Mesenchymal stem cell (in vitro differentiated cells and primary cell): ENCODE measurements at regions not wholly inside any gene's neighbourhood (a gene's known extent, or its start where the extent isn't known, plus 50 kb on each side); places are given as distances from the start of the nearest gene placed in this dataset.

Source experiments
- DNase-seq: peaks from one replicate; pipeline ENCODE4 v3.0.0-alpha.2; 2013
- H2AFZ ChIP-seq: one replicate; pipeline ENCODE4 v1.6.1; 2013; ENCODE audit warnings: low read depth, mild to moderate bottlenecking, control low read depth, inconsistent platforms, low read length, moderate library complexity
- H2AK5ac ChIP-seq: 2 replicates; pipeline ENCODE4 v1.6.1; 2013; ENCODE audit warnings: low read length, moderate library complexity, mild to moderate bottlenecking, inconsistent platforms; ENCODE audit not compliant: severe bottlenecking
- H2BK120ac ChIP-seq: one replicate; pipeline ENCODE4 v1.6.1; 2013; ENCODE audit warnings: low read depth, mild to moderate bottlenecking, inconsistent platforms, low read length, moderate library complexity
- H2BK12ac ChIP-seq, 2 experiments: one replicate each; pipeline ENCODE4 v1.6.1; 2013; ENCODE audit warnings: inconsistent platforms in 2 of 2, low read length in 2 of 2, mild to moderate bottlenecking in 2 of 2, moderate library complexity in 2 of 2, control low read depth in 1 of 2
- H2BK15ac ChIP-seq: one replicate; pipeline ENCODE4 v1.6.1; 2013; ENCODE audit warnings: mild to moderate bottlenecking, low read depth, inconsistent platforms; ENCODE audit not compliant: poor library complexity, severe bottlenecking
- H2BK5ac ChIP-seq: 2 replicates; pipeline ENCODE4 v1.6.1; 2013; ENCODE audit warnings: low read depth, mild to moderate bottlenecking, low read length, control low read depth, inconsistent platforms; ENCODE audit not compliant: poor library complexity, severe bottlenecking
- H3K14ac ChIP-seq, 2 experiments: one replicate each; pipeline ENCODE4 v1.6.1; 2013; ENCODE audit warnings: inconsistent platforms in 2 of 2, low read length in 2 of 2, control low read depth in 1 of 2, mild to moderate bottlenecking in 1 of 2, moderate library complexity in 1 of 2
- H3K18ac ChIP-seq, 2 experiments: one replicate each; pipeline ENCODE4 v1.6.1; 2013; ENCODE audit warnings: inconsistent platforms in 2 of 2, low read length in 2 of 2, control low read depth in 1 of 2, low read depth in 1 of 2, mild to moderate bottlenecking in 1 of 2
- H3K23ac ChIP-seq, 2 experiments: one replicate each; pipeline ENCODE4 v1.6.1; 2013; ENCODE audit warnings: inconsistent platforms in 2 of 2, low read length in 2 of 2, mild to moderate bottlenecking in 2 of 2, moderate library complexity in 2 of 2, control low read depth in 1 of 2
- H3K27ac ChIP-seq: 2 replicates; pipeline ENCODE4 v1.5.1; 2013; ENCODE audit warnings: mild to moderate bottlenecking, moderate library complexity, low read length, control low read depth, inconsistent platforms; ENCODE audit not compliant: poor library complexity, severe bottlenecking
- H3K27me3 ChIP-seq, 2 experiments: 2 replicates each; pipeline versions ENCODE4 v1.6.1 to v1.7.0; 2013; ENCODE audit warnings: low read length in 2 of 2, mild to moderate bottlenecking in 2 of 2, moderate library complexity in 2 of 2, control low read depth in 1 of 2, inconsistent platforms in 1 of 2; ENCODE audit not compliant: control insufficient read depth in 1 of 2, insufficient read depth in 1 of 2
- H3K36me3 ChIP-seq, 2 experiments: 2 replicates each; pipeline versions ENCODE4 v1.6.1 to v1.7.0; 2013; ENCODE audit warnings: low read length in 2 of 2, control low read depth in 1 of 2, inconsistent platforms in 1 of 2, low read depth in 1 of 2, mild to moderate bottlenecking in 1 of 2; ENCODE audit not compliant: insufficient read depth in 2 of 2, control insufficient read depth in 1 of 2
- H3K4ac ChIP-seq, 2 experiments: one replicate each; pipeline ENCODE4 v1.6.1; 2013; ENCODE audit warnings: inconsistent platforms in 2 of 2, low read length in 2 of 2, mild to moderate bottlenecking in 2 of 2, moderate library complexity in 2 of 2, control low read depth in 1 of 2, low read depth in 1 of 2
- H3K4me1 ChIP-seq: 2 replicates; pipeline ENCODE4 v1.6.1; 2013; ENCODE audit warnings: low read depth, low read length, control low read depth; ENCODE audit not compliant: control insufficient read depth, insufficient read depth
- H3K4me2 ChIP-seq: 2 replicates; pipeline ENCODE4 v1.6.1; 2013; ENCODE audit warnings: low read length, mild to moderate bottlenecking, inconsistent platforms; ENCODE audit not compliant: poor library complexity, severe bottlenecking
- H3K4me3 ChIP-seq, 2 experiments: 2 replicates each; pipeline versions ENCODE4 v1.5.1 to v1.7.0; 2013; ENCODE audit warnings: low read length in 2 of 2, mild to moderate bottlenecking in 2 of 2, control low read depth in 1 of 2, low read depth in 1 of 2; ENCODE audit not compliant: insufficient read depth in 1 of 2
- H3K79me1 ChIP-seq: replicated peaks from 2 replicates; pipeline ENCODE4 v1.6.1; 2013; ENCODE audit warnings: mild to moderate bottlenecking, control low read depth, low read length, inconsistent platforms; ENCODE audit not compliant: poor library complexity, severe bottlenecking
- H3K9ac ChIP-seq: 2 replicates; pipeline ENCODE4 v1.7.0; 2013; ENCODE audit warnings: mild to moderate bottlenecking, low read length, moderate library complexity
- H3K9me3 ChIP-seq: 2 replicates; pipeline ENCODE4 v1.7.0; 2013; ENCODE audit warnings: mild to moderate bottlenecking, low read length; ENCODE audit not compliant: control insufficient read depth
- H4K8ac ChIP-seq: one replicate; pipeline ENCODE4 v1.6.1; 2013; ENCODE audit warnings: inconsistent platforms, mild to moderate bottlenecking, low read length, moderate library complexity
- H4K91ac ChIP-seq: one replicate; pipeline ENCODE4 v1.6.1; 2013; ENCODE audit warnings: mild to moderate bottlenecking, low read length, inconsistent platforms
- WGBS: methylation state at CpG from one replicate; pipeline ENCODE4 v1.1.7; 2013; ENCODE audit warnings: mixed read lengths; 5-methylcytosine and 5-hydroxymethylcytosine counted together

DNA sequence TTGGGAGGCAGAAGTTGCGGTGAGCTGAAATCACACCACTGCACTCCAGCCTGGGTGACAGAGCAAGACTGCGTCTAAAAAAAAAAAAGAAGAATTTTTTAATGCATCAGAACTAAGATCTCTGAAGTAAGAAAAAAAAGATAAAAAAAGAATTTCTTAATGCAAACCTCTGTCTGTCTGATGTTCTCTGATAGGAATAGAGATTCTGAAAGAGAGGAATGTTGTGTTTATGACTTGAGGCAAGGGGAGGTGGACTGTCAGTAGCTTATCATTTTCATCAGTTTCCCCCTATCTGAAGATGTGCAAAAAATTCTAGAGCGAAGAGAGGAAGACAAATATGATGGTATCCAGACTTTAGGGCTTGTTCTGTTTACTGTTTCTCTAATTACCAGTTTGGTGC is 121.5 kb downstream of the SEC23IP start:
- H3K79me1 ChIP-seq = no peaks in the 10 kb centered on the region
- no peak overlapping the region for H2BK15ac ChIP-seq
- H4K91ac ChIP-seq = no peak overlapping the region
- H4K8ac ChIP-seq = no peak overlapping the region
- H2BK5ac ChIP-seq = no peak overlapping the region
- no peaks in the 10 kb centered on the region for H3K36me3 ChIP-seq
- H3K27ac ChIP-seq = no peak overlapping the region
- 100% methylated on average over 1 of the region's 3 CpGs for WGBS
- H3K4me2 ChIP-seq = no peak overlapping the region
- H3K4me1 ChIP-seq = no peaks in the 10 kb centered on the region
- no peaks in the 10 kb centered on the region for H3K9me3 ChIP-seq
- no peak overlapping the region for H3K23ac ChIP-seq
- H3K4me3 ChIP-seq = no peak overlapping the region
- no peak overlapping the region for H2BK12ac ChIP-seq
- no peak overlapping the region for H3K14ac ChIP-seq
- H2BK120ac ChIP-seq = no peak overlapping the region
- peaks cover 0 to 3% of the 10 kb centered on the region in 2 experiments for H3K27me3 ChIP-seq
- H3K4ac ChIP-seq = no peak overlapping the region
- no peak for DNase-seq
- no peak overlapping the region for H2AK5ac ChIP-seq
- H3K9ac ChIP-seq = no peak overlapping the region
- no peak overlapping the region for H3K18ac ChIP-seq
- H2AFZ ChIP-seq = no peak overlapping the region

DNA sequence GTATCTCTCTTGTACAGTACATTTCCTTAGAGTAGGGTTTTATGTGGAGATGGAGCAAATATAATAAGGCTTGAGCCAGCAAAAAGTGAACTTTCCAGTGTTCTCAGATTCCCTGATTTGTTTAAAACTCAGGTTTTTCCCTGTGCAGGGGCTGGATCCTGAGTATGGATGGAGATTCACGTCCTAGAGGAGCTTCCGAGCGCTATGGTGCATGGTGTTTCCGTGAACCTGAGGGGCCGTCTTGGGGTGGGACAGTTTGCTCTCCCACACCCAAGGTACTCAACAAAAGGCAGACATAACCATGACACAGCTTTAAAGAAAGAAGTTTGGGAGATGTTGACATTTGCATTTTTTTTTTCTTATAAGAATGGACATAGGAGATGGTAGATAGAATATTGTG is 122.5 kb downstream of the SEC23IP start:
- WGBS = 81% methylated on average over 4 of the region's 5 CpGs
- Histone ChIP-seq H3K4me3 (no peak overlapping the region), H3K9ac (no peak overlapping the region), H3K4ac (no peak overlapping the region), H4K91ac (no peak overlapping the region), H2BK12ac (no peak overlapping the region), H3K4me1 (no peaks in the 10 kb centered on the region), H3K9me3 (no peaks in the 10 kb centered on the region), H3K4me2 (no peak overlapping the region), H2BK15ac (no peak overlapping the region), H4K8ac (no peak overlapping the region), H3K27me3 (peaks cover 0 to 3% of the 10 kb centered on the region in 2 experiments), H2AFZ (no peak overlapping the region), H2BK120ac (no peak overlapping the region), H2BK5ac (no peak overlapping the region), H3K79me1 (no peaks in the 10 kb centered on the region), H3K14ac (no peak overlapping the region), H3K36me3 (no peaks in the 10 kb centered on the region), H3K27ac (no peak overlapping the region), H2AK5ac (no peak overlapping the region), H3K23ac (no peak overlapping the region), H3K18ac (no peak overlapping the region)
- no peak for DNase-seq

DNA sequence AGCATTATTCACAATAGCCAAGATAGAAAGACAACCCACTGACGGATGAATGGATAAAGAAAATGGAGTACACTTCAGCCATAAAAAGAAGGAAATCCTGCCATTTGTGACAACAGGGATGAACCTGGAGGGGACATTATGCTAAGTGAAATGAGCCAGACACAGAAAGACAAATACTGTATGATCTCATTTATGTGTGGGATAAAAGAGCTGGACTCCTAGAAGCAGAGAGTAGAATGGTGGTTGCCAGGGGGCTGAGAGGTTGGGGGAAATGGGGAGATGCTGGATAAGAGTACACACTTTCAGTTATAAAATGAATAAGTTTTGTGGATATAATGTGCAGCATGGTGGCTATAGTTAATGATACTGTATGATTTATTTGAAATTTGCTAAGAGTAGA is 124.4 kb downstream of the SEC23IP start:
- no peak overlapping the region for H3K23ac ChIP-seq
- H3K4ac ChIP-seq = no peak overlapping the region
- no peak overlapping the region for H3K27ac ChIP-seq
- no peak overlapping the region for H2BK15ac ChIP-seq
- H3K79me1 ChIP-seq = no peaks in the 10 kb centered on the region
- no peak overlapping the region for H2BK12ac ChIP-seq
- no peak overlapping the region for H2AFZ ChIP-seq
- DNase-seq = no peak
- H3K14ac ChIP-seq = no peak overlapping the region
- H4K8ac ChIP-seq = no peak overlapping the region
- no peak overlapping the region for H3K18ac ChIP-seq
- H4K91ac ChIP-seq = no peak overlapping the region
- H3K4me2 ChIP-seq = no peak overlapping the region
- H2BK5ac ChIP-seq = no peak overlapping the region
- H3K36me3 ChIP-seq = no peaks in the 10 kb centered on the region
- H3K4me1 ChIP-seq = no peaks in the 10 kb centered on the region
- WGBS = 93% methylated on average over 1 of the region's 1 CpG
- no peaks in the 10 kb centered on the region for H3K9me3 ChIP-seq
- no peak overlapping the region for H3K4me3 ChIP-seq
- no peak overlapping the region for H2AK5ac ChIP-seq
- no peaks in the 10 kb centered on the region for H3K27me3 ChIP-seq
- H2BK120ac ChIP-seq = no peak overlapping the region
- H3K9ac ChIP-seq = no peak overlapping the region

DNA sequence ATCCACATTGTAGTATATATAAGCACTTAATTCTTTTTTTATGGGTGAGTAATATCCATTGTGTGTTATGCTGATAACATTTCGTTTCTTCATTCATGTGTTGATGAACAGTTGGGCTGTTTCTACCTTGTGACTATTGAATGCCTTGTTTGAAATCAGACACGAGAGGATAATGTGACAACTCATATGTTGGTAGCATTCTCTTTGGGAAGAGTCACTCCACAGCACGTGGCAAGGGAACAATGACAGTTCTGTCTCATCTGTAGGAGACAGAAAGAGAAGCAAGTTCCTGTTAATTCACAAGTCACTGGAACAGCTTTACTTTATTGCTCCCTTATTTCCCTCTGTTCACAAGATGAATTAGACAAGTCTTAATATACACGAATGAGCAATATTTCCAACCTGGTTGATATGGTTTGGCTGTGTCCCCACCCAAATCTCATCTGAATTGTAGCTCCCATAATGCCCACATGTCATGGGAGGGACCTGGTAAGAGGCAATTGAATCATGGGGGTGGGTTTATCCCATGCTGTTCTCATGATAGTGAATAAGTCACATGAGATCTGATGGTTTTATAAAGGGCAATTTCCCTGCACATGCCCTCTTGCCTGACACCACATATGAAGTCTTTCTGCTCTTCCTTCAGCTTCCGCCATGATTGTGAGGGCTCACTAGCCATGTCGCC is 125.3 kb downstream of the SEC23IP start:
- Histone ChIP-seq H3K4me1 (no peaks in the 10 kb centered on the region), H3K79me1 (no peaks in the 10 kb centered on the region), H3K18ac (no peak overlapping the region), H3K9ac (no peak overlapping the region), H3K4me3 (no peak overlapping the region), H3K14ac (no peak overlapping the region), H3K36me3 (no peaks in the 10 kb centered on the region), H4K91ac (no peak overlapping the region), H3K9me3 (no peaks in the 10 kb centered on the region), H2AK5ac (no peak overlapping the region), H3K4me2 (no peak overlapping the region), H3K27me3 (no peaks in the 10 kb centered on the region), H2BK15ac (no peak overlapping the region), H2BK5ac (no peak overlapping the region), H3K4ac (no peak overlapping the region), H2BK12ac (no peak overlapping the region), H3K27ac (no peak overlapping the region), H2BK120ac (no peak overlapping the region), H3K23ac (no peak overlapping the region), H2AFZ (no peak overlapping the region), H4K8ac (no peak overlapping the region)
- DNase-seq = no peak
- 52% methylated on average over 6 of the region's 6 CpGs for WGBS
